Natural killer cell (primary cell): ENCODE measurements at regions not wholly inside any gene's neighbourhood (a gene's known extent, or its start where the extent isn't known, plus 50 kb on each side); places are given as distances from the start of the nearest gene placed in this dataset.
"Not testable (repeated sequence)": the region's sequence is repeated elsewhere in the genome, so short reads cannot be mapped to it uniquely, and the experiment has no call there.

ENCODE experiments used
- ATAC-seq, 3 donors: fragments of 150-1000 bp in 2 of 3; fragments of 200-7000 bp in 1 of 3; cut with Tn5 transposase; 1 replicate in 1 of 3; 2 replicates in 2 of 3; pipeline ENCODE4 v1.10.0; 2021; ENCODE audit warnings: mild to moderate bottlenecking in 2 of 3, moderate library complexity in 2 of 3
- DNase-seq, 2 donors: peaks; one replicate each; pipeline versions ENCODE4 v3.0.0 to v3.0.0-alpha.2; 2013 to 2021; ENCODE audit warnings: mixed read lengths in 1 of 2
- H3K27ac ChIP-seq: one replicate; pipeline ENCODE4 v1.5.1; 2013; ENCODE audit warnings: mild to moderate bottlenecking, low read length
- H3K27me3 ChIP-seq: one replicate; pipeline ENCODE4 v1.6.1; 2013; ENCODE audit warnings: low read length; ENCODE audit not compliant: control insufficient read depth, insufficient read depth
- H3K36me3 ChIP-seq: one replicate; pipeline ENCODE4 v1.6.1; 2013; ENCODE audit warnings: low read length; ENCODE audit not compliant: control insufficient read depth, insufficient read depth
- H3K4me1 ChIP-seq: one replicate; pipeline ENCODE4 v1.6.1; 2013; ENCODE audit warnings: low read length; ENCODE audit not compliant: control insufficient read depth, insufficient read depth
- H3K4me3 ChIP-seq: one replicate; pipeline ENCODE4 v1.5.1; 2013; ENCODE audit warnings: low read length
- H3K9me3 ChIP-seq: one replicate; pipeline ENCODE4 v1.6.1; 2013; ENCODE audit warnings: low read length; ENCODE audit not compliant: control insufficient read depth, insufficient read depth
- H3K27ac Mint-ChIP-seq, 2 donors: one replicate each; pipeline ENCODE4 v1.8.0; 2022; ENCODE audit warnings: mild to moderate bottlenecking in 2 of 2, mixed read lengths in 2 of 2, moderate library complexity in 1 of 2
- H3K27me3 Mint-ChIP-seq, 2 donors: one replicate each; pipeline ENCODE4 v1.8.0; 2022; ENCODE audit warnings: low read depth in 2 of 2, mixed read lengths in 2 of 2
- H3K36me3 Mint-ChIP-seq: one replicate; pipeline ENCODE4 v1.8.0; 2022; ENCODE audit warnings: mixed read lengths
- H3K4me1 Mint-ChIP-seq, 2 donors: one replicate each; pipeline ENCODE4 v1.8.0; 2022; ENCODE audit warnings: mixed read lengths in 2 of 2
- H3K4me3 Mint-ChIP-seq: one replicate; pipeline ENCODE4 v1.8.0; 2022; ENCODE audit warnings: mild to moderate bottlenecking, moderate library complexity, mixed read lengths
- H3K9me3 Mint-ChIP-seq, 2 donors: one replicate each; pipeline ENCODE4 v1.8.0; 2022; ENCODE audit warnings: mixed read lengths in 2 of 2
- CTCF ChIP-seq: fragments of 200-600 bp; IDR thresholded peaks from one replicate; pipeline ENCODE4 v1.8.0; 2022; ENCODE audit warnings: antibody characterized with exemption
- WGBS: methylation state at CpG from one replicate; pipeline ENCODE4 v1.1.7; 2013; ENCODE audit warnings: missing lambda C conversion rate; ENCODE audit not compliant: insufficient coverage; 5-methylcytosine and 5-hydroxymethylcytosine counted together
- intact Hi-C: fragments of 100-400 bp; cut with micrococcal nuclease; formaldehyde crosslinking; loops from one replicate; pipeline ENCODE4 v1.14.2; 2022

DNA sequence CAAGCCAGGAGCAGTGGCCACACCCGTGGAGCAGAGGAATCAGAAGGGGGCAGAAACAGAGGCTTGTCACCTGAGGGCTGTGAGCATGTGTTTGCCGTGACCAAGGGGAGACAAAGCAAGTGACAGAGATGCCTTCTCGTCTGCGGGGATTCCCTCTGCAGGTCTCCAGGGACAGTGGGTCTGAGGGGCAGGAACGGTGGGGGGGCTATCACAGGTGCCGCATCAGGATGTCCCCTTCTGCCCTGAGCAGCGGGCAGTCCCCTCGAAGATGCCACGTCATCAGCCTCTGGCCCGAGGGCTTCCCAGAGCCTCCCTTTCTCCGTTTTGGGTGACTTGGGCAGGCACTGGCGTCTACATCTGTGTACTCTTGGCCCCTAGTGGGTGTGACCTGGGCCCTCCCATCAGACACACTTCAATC is 338.7 kb downstream of the PREX1 start:
- H3K36me3 Mint-ChIP-seq: no peaks in the 10 kb centered on the region
- Histone ChIP-seq H3K4me3 (no peak overlapping the region), H3K4me1 (no peaks in the 10 kb centered on the region), H3K9me3 (no peaks in the 10 kb centered on the region), H3K27me3 (no peaks in the 10 kb centered on the region), H3K27ac (no peak overlapping the region), H3K36me3 (no peaks in the 10 kb centered on the region)
- intact Hi-C loops: no loop called here
- H3K27ac Mint-ChIP-seq: no peak overlapping the region
- no peaks in the 10 kb centered on the region for H3K4me1 Mint-ChIP-seq
- 78% methylated on average over 12 of the region's 12 CpGs for WGBS
- TF ChIP-seq CTCF: no peak
- H3K27me3 Mint-ChIP-seq: peaks cover 12 to 13% of the 10 kb centered on the region in 2 donors
- no peak overlapping the region for H3K4me3 Mint-ChIP-seq
- ATAC-seq (no peak), DNase-seq (no peak)
- H3K9me3 Mint-ChIP-seq: no peaks in the 10 kb centered on the region

DNA sequence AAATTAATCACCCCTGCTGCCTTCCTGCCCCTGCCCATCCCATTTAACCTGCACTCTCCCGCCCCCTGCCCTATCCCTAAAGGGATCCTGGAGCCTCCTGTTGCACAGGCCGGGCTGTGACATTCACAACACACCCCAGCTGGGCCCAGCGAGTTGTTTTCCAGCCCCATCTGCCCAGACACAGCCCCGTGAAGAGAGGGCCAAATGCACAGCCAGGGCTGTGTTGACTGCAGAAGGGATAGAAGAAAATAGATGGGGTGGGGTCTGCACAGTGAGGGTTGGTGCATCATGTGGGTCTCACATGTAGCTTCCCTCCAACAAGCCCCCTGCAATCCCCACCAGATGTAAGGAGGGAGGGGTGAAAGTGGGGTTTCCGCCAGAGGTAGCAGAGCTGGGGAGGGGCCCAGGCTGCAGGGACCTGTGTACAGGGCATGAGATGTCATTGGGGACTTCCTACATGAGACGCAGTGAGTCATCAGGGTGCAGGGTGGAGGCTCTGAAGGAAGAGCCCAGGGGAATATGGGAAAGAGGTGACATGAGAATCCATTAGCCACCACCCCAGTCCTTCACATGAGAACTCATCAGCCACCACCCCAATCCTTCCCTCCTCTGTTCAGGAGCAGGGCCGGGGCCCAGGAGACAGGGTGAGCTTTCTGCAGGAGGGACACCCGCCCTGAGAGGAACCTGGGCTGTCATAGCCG is 339.3 kb downstream of the PREX1 start:
- H3K4me1 ChIP-seq, ATAC-seq, H3K36me3 ChIP-seq, H3K27ac Mint-ChIP-seq, DNase-seq, intact Hi-C loops, H3K27ac ChIP-seq, H3K4me3 Mint-ChIP-seq, H3K4me3 ChIP-seq, H3K9me3 Mint-ChIP-seq, H3K4me1 Mint-ChIP-seq, H3K36me3 Mint-ChIP-seq, H3K27me3 ChIP-seq, H3K9me3 ChIP-seq: not testable (repeated sequence)
- 49% methylated on average over 9 of the region's 9 CpGs for WGBS
- H3K27me3 Mint-ChIP-seq: peaks cover 12 to 13% of the 10 kb centered on the region in 2 donors

DNA sequence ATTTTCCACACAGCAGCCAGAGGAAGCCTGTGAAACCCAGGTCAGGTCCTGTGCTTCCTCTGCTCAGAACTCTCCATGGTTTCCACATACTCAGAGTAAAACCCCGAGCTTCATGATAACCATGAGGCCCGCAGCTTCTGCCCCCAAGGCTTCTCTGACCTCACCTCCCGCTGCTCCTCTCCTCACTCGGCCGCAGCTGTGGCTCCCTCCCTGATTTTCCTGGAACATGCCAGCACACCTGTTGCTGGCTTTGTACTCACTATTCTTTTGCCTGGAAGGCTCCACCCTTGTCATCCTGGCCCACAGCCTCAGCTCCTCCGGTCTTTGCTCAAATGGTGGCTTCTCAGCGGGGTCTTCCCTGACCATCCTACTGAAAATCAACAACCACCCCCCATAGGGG is 341.7 kb downstream of the PREX1 start:
- no peaks in the 10 kb centered on the region for H3K9me3 Mint-ChIP-seq
- no peak for TF ChIP-seq CTCF
- intact Hi-C loops: no loop called here
- H3K4me1 Mint-ChIP-seq: no peaks in the 10 kb centered on the region
- H3K4me3 Mint-ChIP-seq: no peak overlapping the region
- Histone ChIP-seq H3K4me3 (no peak overlapping the region), H3K27me3 (no peaks in the 10 kb centered on the region), H3K27ac (no peak overlapping the region), H3K4me1 (no peaks in the 10 kb centered on the region), H3K9me3 (no peaks in the 10 kb centered on the region), H3K36me3 (no peaks in the 10 kb centered on the region)
- no peaks in the 10 kb centered on the region for H3K36me3 Mint-ChIP-seq
- 72% methylated on average over 7 of the region's 7 CpGs for WGBS
- ATAC-seq (no peak), DNase-seq (no peak)
- no peak overlapping the region for H3K27ac Mint-ChIP-seq
- H3K27me3 Mint-ChIP-seq: peaks cover 13 to 23% of the 10 kb centered on the region in 2 donors

GRCh38 chr20:48485153-48485552 is 342.6 kb downstream of the PREX1 start:
- ATAC-seq, DNase-seq, H3K27ac Mint-ChIP-seq, H3K27me3 ChIP-seq, H3K27ac ChIP-seq, H3K9me3 Mint-ChIP-seq, H3K4me1 ChIP-seq, H3K4me1 Mint-ChIP-seq, H3K9me3 ChIP-seq, H3K36me3 Mint-ChIP-seq, H3K36me3 ChIP-seq, H3K4me3 ChIP-seq, H3K4me3 Mint-ChIP-seq, intact Hi-C loops: not testable (repeated sequence)
- peaks cover 20 to 32% of the 10 kb centered on the region in 2 donors for H3K27me3 Mint-ChIP-seq
- 78% methylated on average over 7 of the region's 7 CpGs for WGBS
